DND-41 (cell line): ENCODE measurements at regions not wholly inside any gene's neighbourhood (a gene's known extent, or its start where the extent isn't known, plus 50 kb on each side); places are given as distances from the start of the nearest gene placed in this dataset.

Experiments used
- ATAC-seq: fragments of 200-7000 bp; cut with Tn5 transposase; 3 replicates; pipeline ENCODE4 v1.9.1; 2021; ENCODE audit warnings: low read depth; ENCODE audit not compliant: insufficient read depth
- DNase-seq: peaks from one replicate; pipeline ENCODE4 v3.0.0-alpha.2; 2020
- H2AFZ ChIP-seq: 2 replicates; pipeline ENCODE4 v1.6.0; 2012; ENCODE audit warnings: low read depth, low read length
- H3K27ac ChIP-seq: 2 replicates; pipeline ENCODE4 v1.5.1; 2012; ENCODE audit warnings: low read length, inconsistent platforms
- H3K27me3 ChIP-seq: fragments of 200-600 bp; sonication (generic); 2 replicates; pipeline ENCODE4 v1.6.0; 2012; ENCODE audit warnings: low read length, mild to moderate bottlenecking, inconsistent platforms; ENCODE audit not compliant: insufficient read depth, poor library complexity
- H3K36me3 ChIP-seq: 2 replicates; pipeline ENCODE4 v1.5.1; 2012; ENCODE audit warnings: low read length, inconsistent platforms; ENCODE audit not compliant: insufficient read depth
- H3K4me1 ChIP-seq: 2 replicates; pipeline ENCODE4 v1.5.1; 2012; ENCODE audit warnings: mild to moderate bottlenecking, low read length; ENCODE audit not compliant: insufficient read depth
- H3K4me2 ChIP-seq: 2 replicates; pipeline ENCODE4 v1.6.0; 2012; ENCODE audit warnings: mild to moderate bottlenecking, moderate library complexity, low read length, inconsistent platforms; ENCODE audit not compliant: insufficient read depth
- H3K4me3 ChIP-seq, 2 experiments: fragments of 200-600 bp in 1 of 2; shearing (Covaris generic) in 1 of 2; 2 replicates each; pipeline ENCODE4 v1.5.1; 2012 to 2016; ENCODE audit warnings: inconsistent platforms in 2 of 2, low read length in 2 of 2, mild to moderate bottlenecking in 2 of 2, low read depth in 1 of 2, moderate library complexity in 1 of 2
- H3K79me2 ChIP-seq: 2 replicates; pipeline ENCODE4 v1.6.0; 2012; ENCODE audit warnings: low read length, inconsistent platforms; ENCODE audit not compliant: insufficient read depth
- H3K9ac ChIP-seq: 2 replicates; pipeline ENCODE4 v1.6.0; 2012; ENCODE audit warnings: low read depth, mild to moderate bottlenecking, inconsistent platforms, low read length, moderate library complexity
- H3K9me3 ChIP-seq: 2 replicates; pipeline ENCODE4 v1.5.1; 2012; ENCODE audit warnings: low read length, moderate library complexity, mild to moderate bottlenecking, inconsistent platforms; ENCODE audit not compliant: insufficient read depth, severe bottlenecking
- H4K20me1 ChIP-seq: 2 replicates; pipeline ENCODE4 v1.6.0; 2012; ENCODE audit warnings: low read length; ENCODE audit not compliant: insufficient read depth
- EZH2 ChIP-seq: IDR thresholded peaks from 3 replicates; pipeline ENCODE4 v1.6.1; 2012; ENCODE audit warnings: borderline replicate concordance, low read depth, mild to moderate bottlenecking, moderate library complexity, low read length, inconsistent platforms; ENCODE audit not compliant: severe bottlenecking
- TF ChIP-seq, protein P1 (sequence below): IDR thresholded peaks from 2 replicates; pipeline ENCODE4 v1.5.1; 2012; ENCODE audit warnings: borderline replicate concordance, low read length, moderate library complexity, mild to moderate bottlenecking; ENCODE audit not compliant: poor library complexity, severe bottlenecking; ENCODE audit errors: extremely low read depth

GRCh38 chr3:180743813-180744590 is 64.7 kb upstream of the CCDC39 start:
- H4K20me1 ChIP-seq: no peaks in the 10 kb centered on the region
- no peak overlapping the region for H3K4me3 ChIP-seq
- DNase-seq: no peak
- TF ChIP-seq, protein P1, sequence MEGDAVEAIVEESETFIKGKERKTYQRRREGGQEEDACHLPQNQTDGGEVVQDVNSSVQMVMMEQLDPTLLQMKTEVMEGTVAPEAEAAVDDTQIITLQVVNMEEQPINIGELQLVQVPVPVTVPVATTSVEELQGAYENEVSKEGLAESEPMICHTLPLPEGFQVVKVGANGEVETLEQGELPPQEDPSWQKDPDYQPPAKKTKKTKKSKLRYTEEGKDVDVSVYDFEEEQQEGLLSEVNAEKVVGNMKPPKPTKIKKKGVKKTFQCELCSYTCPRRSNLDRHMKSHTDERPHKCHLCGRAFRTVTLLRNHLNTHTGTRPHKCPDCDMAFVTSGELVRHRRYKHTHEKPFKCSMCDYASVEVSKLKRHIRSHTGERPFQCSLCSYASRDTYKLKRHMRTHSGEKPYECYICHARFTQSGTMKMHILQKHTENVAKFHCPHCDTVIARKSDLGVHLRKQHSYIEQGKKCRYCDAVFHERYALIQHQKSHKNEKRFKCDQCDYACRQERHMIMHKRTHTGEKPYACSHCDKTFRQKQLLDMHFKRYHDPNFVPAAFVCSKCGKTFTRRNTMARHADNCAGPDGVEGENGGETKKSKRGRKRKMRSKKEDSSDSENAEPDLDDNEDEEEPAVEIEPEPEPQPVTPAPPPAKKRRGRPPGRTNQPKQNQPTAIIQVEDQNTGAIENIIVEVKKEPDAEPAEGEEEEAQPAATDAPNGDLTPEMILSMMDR: no peak
- no peak for TF ChIP-seq EZH2
- no peak overlapping the region for H3K4me2 ChIP-seq
- peaks cover 4% of the 10 kb centered on the region for H3K27me3 ChIP-seq
- no peaks in the 10 kb centered on the region for H3K9me3 ChIP-seq
- no peaks in the 10 kb centered on the region for H3K4me1 ChIP-seq
- no peak overlapping the region for H2AFZ ChIP-seq
- H3K36me3 ChIP-seq: no peaks in the 10 kb centered on the region
- H3K9ac ChIP-seq: no peak overlapping the region
- ATAC-seq: no peak
- no peaks in the 10 kb centered on the region for H3K79me2 ChIP-seq
- H3K27ac ChIP-seq: no peak overlapping the region

DNA sequence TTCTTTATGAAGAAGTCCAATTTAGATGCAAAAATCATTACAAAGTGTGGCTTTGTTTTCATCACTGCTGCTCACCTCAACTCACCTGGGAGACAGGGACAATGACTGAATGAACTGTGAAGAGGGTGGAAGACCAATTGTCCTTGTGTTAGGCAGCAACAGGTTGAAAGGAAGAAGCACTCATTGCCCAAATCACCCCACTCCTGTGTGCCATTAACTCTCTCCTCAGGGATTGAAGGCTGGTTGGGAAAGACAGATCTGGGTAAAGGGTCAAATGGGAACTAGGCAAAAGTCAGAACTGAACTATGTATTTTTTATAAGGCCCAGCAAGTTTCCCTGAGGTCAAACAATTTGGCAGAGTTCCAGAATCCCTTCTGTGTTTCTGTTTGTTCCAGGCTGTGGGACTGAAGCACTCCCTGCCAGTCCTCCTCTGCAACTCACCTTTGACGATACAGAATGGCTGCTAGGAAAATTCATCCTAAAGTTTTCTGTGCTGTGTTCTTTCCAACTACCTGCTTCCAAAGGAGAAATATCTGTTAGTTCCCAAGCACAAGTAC is 68.6 kb upstream of the CCDC39 start:
- H3K79me2 ChIP-seq: no peaks in the 10 kb centered on the region
- no peaks in the 10 kb centered on the region for H3K36me3 ChIP-seq
- DNase-seq (no peak), ATAC-seq (no peak)
- no peaks in the 10 kb centered on the region for H4K20me1 ChIP-seq
- TF ChIP-seq, protein P1: no peak
- no peak for TF ChIP-seq EZH2
- no peak overlapping the region for H3K4me2 ChIP-seq
- H3K27me3 ChIP-seq: peaks cover 4% of the 10 kb centered on the region
- no peaks in the 10 kb centered on the region for H3K9me3 ChIP-seq
- H3K9ac ChIP-seq: no peak overlapping the region
- no peaks in the 10 kb centered on the region for H3K4me1 ChIP-seq
- H2AFZ ChIP-seq: no peak overlapping the region
- no peak overlapping the region for H3K27ac ChIP-seq
- H3K4me3 ChIP-seq: no peak overlapping the region

DNA sequence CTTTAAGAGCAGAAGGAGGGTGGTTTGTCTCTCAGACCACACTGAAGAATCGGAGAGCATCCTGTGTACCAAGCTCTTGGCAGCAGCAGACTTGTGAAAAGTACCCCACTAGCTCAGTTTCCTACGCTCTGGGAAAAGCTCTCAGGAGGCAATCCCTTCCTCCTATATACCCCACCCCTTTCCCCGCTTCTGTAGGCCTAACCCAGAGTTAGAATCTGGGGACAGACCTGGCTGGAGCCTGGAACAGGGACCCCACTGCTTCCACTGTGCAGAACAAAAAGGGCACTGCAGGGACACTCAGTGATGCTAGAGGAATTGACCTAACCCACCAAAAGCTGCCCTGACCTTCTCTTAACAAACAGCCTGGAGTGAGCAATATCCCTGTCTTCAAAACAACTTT is 70.0 kb upstream of the CCDC39 start:
- Histone ChIP-seq H4K20me1 (no peaks in the 10 kb centered on the region), H3K27ac (no peak overlapping the region), H2AFZ (no peak overlapping the region), H3K79me2 (no peaks in the 10 kb centered on the region), H3K9me3 (no peaks in the 10 kb centered on the region), H3K9ac (no peak overlapping the region), H3K36me3 (no peaks in the 10 kb centered on the region), H3K4me3 (no peak overlapping the region), H3K4me1 (no peaks in the 10 kb centered on the region), H3K27me3 (peaks cover 4% of the 10 kb centered on the region), H3K4me2 (no peak overlapping the region)
- TF ChIP-seq, protein P1: no peak
- no peak for TF ChIP-seq EZH2
- DNase-seq: no peak
- no peak for ATAC-seq
